PC-3 (cell line): ENCODE measurements at regions not wholly inside any gene's neighbourhood (a gene's known extent, or its start where the extent isn't known, plus 50 kb on each side); places are given as distances from the start of the nearest gene placed in this dataset.

Experiments
- CTCF ChIP-seq: fragments of 300-600 bp; sonication (generic); conservative IDR thresholded peaks from 2 replicates; pipeline ENCODE4 v1.5.1; 2017; ENCODE audit warnings: antibody characterized with exemption, low read depth, mild to moderate bottlenecking, low read length
- EZH2 ChIP-seq: fragments of 300-600 bp; sonication (generic); IDR thresholded peaks from one replicate; pipeline ENCODE4 v1.6.1; 2017; ENCODE audit warnings: antibody characterized with exemption, mild to moderate bottlenecking, low read length; ENCODE audit not compliant: unreplicated experiment
- EZH2phosphoT487 ChIP-seq: fragments of 300-600 bp; sonication (generic); IDR thresholded peaks from 2 replicates; pipeline ENCODE4 v1.6.1; 2018; ENCODE audit warnings: mild to moderate bottlenecking, antibody characterized with exemption, low read length, borderline replicate concordance

GRCh38 chr1:195820925-195821324 is 787.3 kb downstream of the KCNT2 start:
- TF ChIP-seq CTCF (no peak), EZH2 (no peak), EZH2phosphoT487 (no peak)
